Activated CD8-positive, alpha-beta T cell treated with anti-CD3 and anti-CD28 coated beads for 36 hours (primary cell): ENCODE measurements at regions not wholly inside any gene's neighbourhood (a gene's known extent, or its start where the extent isn't known, plus 50 kb on each side); places are given as distances from the start of the nearest gene placed in this dataset.
"Not testable (repeated sequence)": the region's sequence is repeated elsewhere in the genome, so short reads cannot be mapped to it uniquely, and the experiment has no call there.

Experiments used
- ATAC-seq: fragments of 200-7000 bp; cut with Tn5 transposase; one replicate; pipeline ENCODE4 v1.10.0; 2021; ENCODE audit warnings: mild to moderate bottlenecking, moderate library complexity
- CTCF ChIA-PET: fragments of 350-600 bp; sonication (Branson Sonifier 250); formaldehyde crosslinking; loops from one replicate; lab custom pipeline; 2021; ENCODE audit warnings: antibody characterized with exemption; lab: Charles Lee
- POLR2A ChIA-PET: fragments of 350-600 bp; sonication (Branson Sonifier 250); formaldehyde crosslinking; loops from one replicate; lab custom pipeline; 2021; ENCODE audit warnings: antibody characterized with exemption; lab: Charles Lee
- DNase-seq: peaks from one replicate; pipeline ENCODE4 v3.0.0-alpha.2; 2020
- H3K27ac Mint-ChIP-seq: one replicate; pipeline ENCODE4 v1.8.0; 2021; ENCODE audit warnings: mild to moderate bottlenecking, mixed read lengths
- H3K27me3 Mint-ChIP-seq: one replicate; pipeline ENCODE4 v1.8.0; 2021; ENCODE audit warnings: mixed read lengths
- H3K36me3 Mint-ChIP-seq: one replicate; pipeline ENCODE4 v1.8.0; 2021; ENCODE audit warnings: low read depth, mixed read lengths
- H3K4me1 Mint-ChIP-seq: one replicate; pipeline ENCODE4 v1.8.0; 2021; ENCODE audit warnings: low read depth, mixed read lengths
- H3K4me3 Mint-ChIP-seq: one replicate; pipeline ENCODE4 v1.8.0; 2021; ENCODE audit warnings: mild to moderate bottlenecking, moderate library complexity, mixed read lengths
- H3K9me3 Mint-ChIP-seq: one replicate; pipeline ENCODE4 v1.8.0; 2021; ENCODE audit warnings: mixed read lengths
- CTCF ChIP-seq: fragments of 200-600 bp; IDR thresholded peaks from one replicate; pipeline ENCODE4 v1.8.0; 2022; ENCODE audit warnings: antibody characterized with exemption, mild to moderate bottlenecking
- intact Hi-C: fragments of 100-400 bp; cut with micrococcal nuclease; formaldehyde crosslinking; loops from one replicate; pipeline ENCODE4 v1.10.0; 2022

GRCh38 chr4:188780686-188781085 is 641.4 kb downstream of the TRIML1 start:
- H3K4me1 Mint-ChIP-seq = no peaks in the 10 kb centered on the region
- no peaks in the 10 kb centered on the region for H3K36me3 Mint-ChIP-seq
- no peak overlapping the region for H3K4me3 Mint-ChIP-seq
- ChIA-PET POLR2A (no interaction called here), CTCF (no interaction called here)
- no peaks in the 10 kb centered on the region for H3K27me3 Mint-ChIP-seq
- intact Hi-C loops = no loop called here
- no peak overlapping the region for H3K27ac Mint-ChIP-seq
- DNase-seq (no peak), ATAC-seq (no peak)
- H3K9me3 Mint-ChIP-seq = peaks cover 2% of the 10 kb centered on the region
- TF ChIP-seq CTCF = no peak

GRCh38 chr4:188781655-188782054 is 642.4 kb downstream of the TRIML1 start:
- no peak for TF ChIP-seq CTCF
- ChIA-PET POLR2A (no interaction called here), CTCF (no interaction called here)
- Mint-ChIP-seq H3K4me3 (no peak overlapping the region), H3K9me3 (peaks cover 2% of the 10 kb centered on the region), H3K36me3 (no peaks in the 10 kb centered on the region), H3K27me3 (no peaks in the 10 kb centered on the region), H3K4me1 (no peaks in the 10 kb centered on the region), H3K27ac (no peak overlapping the region)
- ATAC-seq (no peak), DNase-seq (no peak)
- intact Hi-C loops = no loop called here

GRCh38 chr4:188783175-188783574 is 643.9 kb downstream of the TRIML1 start:
- Mint-ChIP-seq H3K4me3 (no peak overlapping the region), H3K27me3 (no peaks in the 10 kb centered on the region), H3K9me3 (peaks cover 4% of the 10 kb centered on the region), H3K27ac (no peak overlapping the region), H3K4me1 (no peaks in the 10 kb centered on the region), H3K36me3 (no peaks in the 10 kb centered on the region)
- ChIA-PET CTCF (no interaction called here), POLR2A (interaction anchor here (0.6 kb wide), 1 partner anchor 77 kb away, joined by 3 read pairs; no protein-coding TSS in a partner anchor)
- no peak for TF ChIP-seq CTCF
- intact Hi-C loops = no loop called here
- DNase-seq = no peak
- no peak for ATAC-seq

GRCh38 chr4:188783606-188784160 is 644.4 kb downstream of the TRIML1 start:
- Mint-ChIP-seq H3K4me3 (no peak overlapping the region), H3K36me3 (no peaks in the 10 kb centered on the region), H3K9me3 (peaks cover 4% of the 10 kb centered on the region), H3K27ac (no peak overlapping the region), H3K4me1 (no peaks in the 10 kb centered on the region), H3K27me3 (no peaks in the 10 kb centered on the region)
- no peak for DNase-seq
- no peak for ATAC-seq
- intact Hi-C loops = no loop called here
- no peak for TF ChIP-seq CTCF
- ChIA-PET CTCF (no interaction called here), POLR2A (no interaction called here)

- H3K4me3 Mint-ChIP-seq, DNase-seq, H3K27me3 Mint-ChIP-seq, H3K27ac Mint-ChIP-seq, CTCF ChIA-PET, ATAC-seq, H3K4me1 Mint-ChIP-seq, POLR2A ChIA-PET, H3K36me3 Mint-ChIP-seq, intact Hi-C loops: not testable (repeated sequence)
- peaks cover 10% of the 10 kb centered on the region for H3K9me3 Mint-ChIP-seq
Measured at GRCh38 chr4:188796600-188796999, 657.4 kb downstream of the TRIML1 start.

- ATAC-seq, H3K9me3 Mint-ChIP-seq, CTCF ChIA-PET, H3K36me3 Mint-ChIP-seq, H3K27ac Mint-ChIP-seq, H3K4me3 Mint-ChIP-seq, DNase-seq, POLR2A ChIA-PET, H3K27me3 Mint-ChIP-seq, H3K4me1 Mint-ChIP-seq, intact Hi-C loops: not testable (repeated sequence)
Measured at GRCh38 chr4:188797011-188797410, 657.8 kb downstream of the TRIML1 start.
